DND-41 (cell line): ENCODE measurements at regions not wholly inside any gene's neighbourhood (a gene's known extent, or its start where the extent isn't known, plus 50 kb on each side); places are given as distances from the start of the nearest gene placed in this dataset.

Source experiments
- EZH2 ChIP-seq: IDR thresholded peaks from 3 replicates; pipeline ENCODE4 v1.6.1; 2012; ENCODE audit warnings: borderline replicate concordance, low read depth, mild to moderate bottlenecking, moderate library complexity, low read length, inconsistent platforms; ENCODE audit not compliant: severe bottlenecking
- TF ChIP-seq, protein P1 (sequence below): IDR thresholded peaks from 2 replicates; pipeline ENCODE4 v1.5.1; 2012; ENCODE audit warnings: borderline replicate concordance, low read length, moderate library complexity, mild to moderate bottlenecking; ENCODE audit not compliant: poor library complexity, severe bottlenecking; ENCODE audit errors: extremely low read depth

DNA sequence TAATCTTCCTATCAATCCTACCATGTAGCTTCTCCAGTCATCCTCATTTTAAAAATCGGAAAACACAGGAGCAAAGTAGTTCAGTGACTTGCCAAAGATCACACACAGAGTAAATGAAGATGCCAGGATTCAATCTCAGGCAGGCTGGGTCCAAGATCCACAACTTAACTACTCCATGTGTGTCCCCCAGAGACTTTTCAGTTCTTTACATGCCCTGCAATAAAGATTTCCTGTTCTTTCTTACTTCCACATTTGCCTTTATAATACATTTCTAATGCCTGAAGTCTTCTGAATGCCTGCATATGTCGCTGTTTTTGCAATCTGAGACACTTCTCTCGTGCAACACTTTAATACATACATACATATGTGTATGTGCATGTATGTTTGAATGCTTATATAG, 121.7 kb upstream of the MARCKS start:
- TF ChIP-seq EZH2, result no peak
- TF ChIP-seq, protein P1, sequence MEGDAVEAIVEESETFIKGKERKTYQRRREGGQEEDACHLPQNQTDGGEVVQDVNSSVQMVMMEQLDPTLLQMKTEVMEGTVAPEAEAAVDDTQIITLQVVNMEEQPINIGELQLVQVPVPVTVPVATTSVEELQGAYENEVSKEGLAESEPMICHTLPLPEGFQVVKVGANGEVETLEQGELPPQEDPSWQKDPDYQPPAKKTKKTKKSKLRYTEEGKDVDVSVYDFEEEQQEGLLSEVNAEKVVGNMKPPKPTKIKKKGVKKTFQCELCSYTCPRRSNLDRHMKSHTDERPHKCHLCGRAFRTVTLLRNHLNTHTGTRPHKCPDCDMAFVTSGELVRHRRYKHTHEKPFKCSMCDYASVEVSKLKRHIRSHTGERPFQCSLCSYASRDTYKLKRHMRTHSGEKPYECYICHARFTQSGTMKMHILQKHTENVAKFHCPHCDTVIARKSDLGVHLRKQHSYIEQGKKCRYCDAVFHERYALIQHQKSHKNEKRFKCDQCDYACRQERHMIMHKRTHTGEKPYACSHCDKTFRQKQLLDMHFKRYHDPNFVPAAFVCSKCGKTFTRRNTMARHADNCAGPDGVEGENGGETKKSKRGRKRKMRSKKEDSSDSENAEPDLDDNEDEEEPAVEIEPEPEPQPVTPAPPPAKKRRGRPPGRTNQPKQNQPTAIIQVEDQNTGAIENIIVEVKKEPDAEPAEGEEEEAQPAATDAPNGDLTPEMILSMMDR, result no peak
